Stimulated activated naive B cell treated with anti-CD40 and anti-IgM and Interleukin-4, amounts not matched to agents 10 μg/mL and 1 μg/mL and 100 μg/mL, for 72 hours (primary cell): ENCODE measurements at regions not wholly inside any gene's neighbourhood (a gene's known extent, or its start where the extent isn't known, plus 50 kb on each side); places are given as distances from the start of the nearest gene placed in this dataset.

ENCODE experiments used
- ATAC-seq, 2 donors: fragments of 150-1000 bp; cut with Tn5 transposase; replicated peaks; 2 replicates each; pipeline ENCODE4 v1.10.0; 2021; ENCODE audit warnings: moderate library complexity in 1 of 2
- DNase-seq: peaks from one replicate; pipeline ENCODE4 v3.0.0; 2021
- H3K27ac Mint-ChIP-seq: one replicate; pipeline ENCODE4 v1.8.0; 2022; ENCODE audit warnings: mild to moderate bottlenecking, mixed read lengths
- H3K27me3 Mint-ChIP-seq, 2 donors: one replicate each; pipeline ENCODE4 v1.8.0; 2022; ENCODE audit warnings: mixed read lengths in 2 of 2
- H3K36me3 Mint-ChIP-seq, 2 donors: one replicate each; pipeline ENCODE4 v1.8.0; 2022; ENCODE audit warnings: mixed read lengths in 2 of 2, mild to moderate bottlenecking in 1 of 2
- H3K4me1 Mint-ChIP-seq, 2 donors: one replicate each; pipeline ENCODE4 v1.8.0; 2022; ENCODE audit warnings: mixed read lengths in 2 of 2, mild to moderate bottlenecking in 1 of 2
- H3K4me3 Mint-ChIP-seq, 2 donors: one replicate each; pipeline ENCODE4 v1.8.0; 2022; ENCODE audit warnings: mild to moderate bottlenecking in 2 of 2, mixed read lengths in 2 of 2, moderate library complexity in 1 of 2
- H3K9me3 Mint-ChIP-seq, 2 donors: one replicate each; pipeline ENCODE4 v1.8.0; 2022; ENCODE audit warnings: mixed read lengths in 2 of 2, mild to moderate bottlenecking in 1 of 2

DNA sequence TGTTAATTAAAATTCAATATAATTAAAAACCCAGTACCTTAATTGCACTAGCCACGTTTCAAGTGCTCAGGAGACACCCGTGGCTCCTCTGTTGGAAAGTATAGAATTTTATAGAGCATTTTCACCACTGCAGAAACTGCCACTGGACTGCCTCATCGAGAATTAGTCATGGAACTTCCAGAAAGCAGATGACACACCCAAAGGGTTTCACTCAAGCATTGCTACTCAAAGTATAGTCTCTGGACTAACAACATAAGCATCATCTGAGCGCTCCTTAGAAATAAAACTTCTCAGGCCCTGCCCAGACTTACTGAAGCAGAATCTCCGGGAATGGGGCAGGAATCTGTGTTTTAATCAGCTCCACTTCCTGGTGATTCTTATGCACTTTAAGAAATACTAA lies 63.5 kb upstream of the GPR139 start:
- Mint-ChIP-seq H3K27ac (no peak overlapping the region), H3K4me3 (no peak overlapping the region)
- ATAC-seq, result no peak

DNA sequence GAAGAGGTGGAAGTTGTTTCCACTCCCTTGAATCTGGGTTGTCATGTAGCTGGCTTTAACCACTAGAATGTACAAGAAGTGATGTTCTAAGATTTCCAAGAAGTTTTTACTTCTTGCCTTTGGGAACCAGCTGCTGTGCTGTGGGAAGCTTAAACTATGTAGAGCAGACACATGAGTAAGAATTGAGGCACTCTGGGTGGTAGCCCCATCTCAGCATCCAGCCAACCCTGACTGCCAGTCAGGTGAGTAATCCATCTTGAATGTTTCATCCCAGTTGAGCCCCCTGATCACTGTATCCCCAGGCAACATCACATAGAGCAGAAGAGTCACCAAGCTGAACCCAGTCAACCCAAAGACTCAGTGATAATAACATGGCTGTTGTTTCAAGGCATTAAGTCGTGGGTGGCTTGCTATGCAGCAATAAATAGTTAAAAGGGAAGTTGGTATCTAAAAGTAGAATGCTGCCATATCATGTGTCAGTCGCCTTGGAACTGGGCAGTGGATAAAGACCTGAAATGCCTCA lies 62.8 kb upstream of the GPR139 start:
- ATAC-seq, result no peak
- Mint-ChIP-seq H3K36me3 (no peaks in the 10 kb centered on the region), H3K27me3 (peaks cover 11 to 17% of the 10 kb centered on the region in 2 donors), H3K9me3 (peaks cover 9% of the 10 kb centered on the region in 2 donors), H3K4me3 (no peak overlapping the region), H3K27ac (no peak overlapping the region), H3K4me1 (no peaks in the 10 kb centered on the region)
- no peak for DNase-seq

More for the DNA sequence above, 63.5 kb upstream of the GPR139 start:
- Mint-ChIP-seq H3K27me3 (peaks cover 11 to 17% of the 10 kb centered on the region in 2 donors), H3K36me3 (no peaks in the 10 kb centered on the region), H3K4me1 (no peaks in the 10 kb centered on the region), H3K9me3 (peaks cover 4 to 5% of the 10 kb centered on the region in 2 donors)
- DNase-seq, result no peak

DNA sequence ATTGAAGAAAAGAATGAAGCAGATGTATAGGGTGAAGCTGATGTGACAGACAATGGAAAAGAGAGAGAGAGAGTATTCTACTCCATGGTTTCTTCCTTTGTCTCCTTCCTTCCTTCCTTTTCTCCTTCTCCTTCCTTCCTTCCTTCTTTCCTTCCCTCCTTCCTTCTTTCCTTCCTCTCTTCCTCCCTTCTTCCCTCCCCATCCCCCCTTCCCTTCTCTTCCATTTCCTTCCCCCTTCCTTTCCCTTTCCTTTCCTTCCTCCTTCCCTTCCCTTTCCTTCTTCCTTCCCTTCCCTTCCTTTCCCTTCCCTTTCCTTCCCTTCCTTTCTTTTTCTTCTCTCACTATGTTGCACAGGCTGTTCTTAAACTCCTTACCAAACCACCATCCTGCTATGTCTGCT lies 55.7 kb upstream of the GPR139 start:
- H3K36me3 Mint-ChIP-seq, result no peaks in the 10 kb centered on the region
- H3K9me3 Mint-ChIP-seq, result peaks cover 19 to 33% of the 10 kb centered on the region in 2 donors
- H3K27me3 Mint-ChIP-seq, result peaks cover 11 to 25% of the 10 kb centered on the region in 2 donors
- no peak overlapping the region for H3K4me3 Mint-ChIP-seq
- ATAC-seq (no peak), DNase-seq (no peak)
- H3K4me1 Mint-ChIP-seq, result no peaks in the 10 kb centered on the region
- no peak overlapping the region for H3K27ac Mint-ChIP-seq
